ENCODE measurements at regions not wholly inside any gene's neighbourhood (a gene's known extent, or its start where the extent isn't known, plus 50 kb on each side); places are given as distances from the start of the nearest gene placed in this dataset.

DNA sequence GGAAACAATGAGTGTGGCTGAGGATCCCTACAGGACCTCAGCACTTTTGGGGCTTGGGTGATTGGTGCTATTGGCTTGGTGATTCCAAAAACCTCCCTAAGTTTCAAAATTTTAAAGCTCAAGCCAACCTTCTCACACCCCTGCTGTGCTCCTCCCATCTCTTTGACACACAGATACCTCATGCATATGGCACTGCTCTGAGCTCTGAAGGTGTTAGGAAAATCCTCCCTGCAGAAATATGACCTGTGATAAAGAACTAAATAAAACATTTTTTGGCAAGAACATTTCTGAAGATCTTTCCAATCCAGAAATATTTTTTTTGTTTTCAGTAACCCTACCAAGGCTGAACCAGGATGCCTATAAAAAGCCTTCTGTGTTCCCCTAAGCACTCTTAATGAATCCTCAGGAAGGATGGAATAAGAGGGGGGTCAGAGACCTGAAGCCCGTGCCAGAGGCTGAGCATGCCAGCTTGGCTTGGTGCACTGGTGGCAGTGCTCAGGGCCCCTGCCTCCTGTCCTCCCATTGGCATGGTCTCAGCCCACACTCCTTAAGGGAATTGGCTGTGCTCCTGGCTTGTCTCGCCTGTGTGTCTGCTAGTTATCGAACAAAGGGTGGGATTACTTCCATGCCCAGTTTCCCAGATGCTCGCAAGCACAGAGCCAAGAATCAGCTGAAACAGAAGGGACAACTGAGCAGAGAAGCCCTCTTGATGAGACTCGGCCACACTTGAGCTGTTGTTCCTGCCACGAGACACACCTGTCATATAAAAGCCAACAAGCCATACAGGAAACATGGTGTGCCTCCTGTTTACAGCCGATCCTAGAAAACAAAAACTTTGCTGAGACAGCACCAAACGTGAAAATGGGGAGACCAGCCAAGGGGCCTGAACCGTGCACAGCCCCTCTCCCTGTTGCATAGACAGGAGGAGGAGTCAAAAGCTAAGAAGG, 132.7 kb upstream of the EEA1 start:
- DNase-seq (peak; percentile 85), ATAC-seq (peak; percentile 93)
- intact Hi-C loops (cut with micrococcal nuclease): no loop called here

DNA sequence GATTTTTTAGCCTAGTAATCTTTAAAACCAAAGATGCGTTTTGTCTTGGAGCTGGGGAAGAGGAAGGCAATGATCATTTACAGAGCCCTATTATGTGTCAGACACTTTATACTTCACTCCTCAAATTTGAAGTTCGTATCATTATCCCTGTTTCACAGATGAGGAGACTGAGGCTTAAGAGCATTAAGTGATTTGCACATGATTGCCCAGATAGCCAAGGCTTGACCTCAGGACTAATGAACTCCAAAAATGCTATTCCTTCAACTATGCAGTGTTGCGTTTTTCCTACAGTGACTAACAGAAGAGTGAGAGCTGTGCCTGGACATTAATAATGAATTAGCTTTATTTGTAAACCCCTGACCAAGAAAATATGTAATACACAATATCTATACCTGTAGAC, 136.8 kb upstream of the EEA1 start:
- DNase-seq: no peak
- intact Hi-C loops (cut with micrococcal nuclease): no loop called here
- no peak for ATAC-seq

DNA sequence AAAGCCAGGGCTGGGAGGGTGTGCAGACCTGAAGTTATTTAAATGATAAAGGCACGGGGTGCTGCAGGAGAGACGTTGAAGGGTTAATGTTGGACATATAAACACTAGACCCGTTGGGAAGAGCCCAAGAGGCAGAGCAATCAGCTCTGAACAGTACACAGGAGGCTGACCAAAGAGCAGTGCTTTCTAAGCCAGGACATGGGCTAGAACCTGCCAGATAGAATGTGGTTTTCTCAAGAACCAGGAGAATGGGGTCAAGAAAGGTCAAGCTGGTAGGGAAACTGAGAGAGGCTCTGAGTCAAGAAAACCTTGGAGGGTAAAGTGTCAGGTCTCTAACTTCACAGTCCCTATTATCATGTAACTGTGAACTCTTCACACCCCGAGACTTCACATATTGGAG, 143.2 kb upstream of the EEA1 start:
- intact Hi-C loops (cut with micrococcal nuclease): no loop called here
- DNase-seq (no peak), ATAC-seq (no peak)

DNA sequence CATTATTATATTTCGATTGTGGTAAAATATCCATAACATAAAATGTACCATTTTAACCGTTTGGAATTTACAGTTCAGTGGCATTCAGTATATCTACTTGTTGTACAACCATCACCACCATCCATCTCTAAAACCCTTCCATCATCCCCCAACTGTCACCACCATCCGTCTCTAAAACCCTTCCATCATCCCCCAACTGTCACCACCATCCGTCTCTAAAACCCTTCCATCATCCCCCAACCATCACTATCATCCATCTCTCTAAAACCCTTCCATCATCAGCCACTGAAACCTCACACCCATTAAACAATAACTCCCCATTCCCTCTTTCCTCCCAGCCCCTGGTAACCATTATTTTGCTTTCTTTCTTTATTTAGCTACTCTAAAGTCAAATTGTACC, 144.2 kb upstream of the EEA1 start:
- DNase-seq: no peak
- no peak for ATAC-seq
- intact Hi-C loops (cut with micrococcal nuclease): no loop called here

DNA sequence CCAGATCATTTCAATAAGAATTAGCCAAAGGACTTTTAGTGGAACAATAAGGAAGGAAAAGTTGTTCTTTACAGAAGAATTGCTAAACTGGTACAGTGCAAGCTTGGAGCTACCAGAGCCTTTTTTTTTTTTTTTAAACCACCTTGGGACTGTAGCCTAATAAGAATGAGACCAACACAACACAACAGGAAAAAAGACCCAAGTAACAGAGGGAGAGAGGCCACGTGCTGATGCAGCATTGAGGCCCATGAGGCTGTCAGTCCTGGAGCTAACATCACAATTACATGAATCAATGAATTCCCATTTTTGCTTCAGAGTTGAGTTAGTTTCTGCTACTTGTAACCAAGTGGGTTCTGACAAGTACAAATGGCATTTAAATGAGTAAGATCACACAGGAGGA, 149.0 kb upstream of the EEA1 start:
- intact Hi-C loops (cut with micrococcal nuclease): no loop called here
- DNase-seq (no peak), ATAC-seq (no peak)

DNA sequence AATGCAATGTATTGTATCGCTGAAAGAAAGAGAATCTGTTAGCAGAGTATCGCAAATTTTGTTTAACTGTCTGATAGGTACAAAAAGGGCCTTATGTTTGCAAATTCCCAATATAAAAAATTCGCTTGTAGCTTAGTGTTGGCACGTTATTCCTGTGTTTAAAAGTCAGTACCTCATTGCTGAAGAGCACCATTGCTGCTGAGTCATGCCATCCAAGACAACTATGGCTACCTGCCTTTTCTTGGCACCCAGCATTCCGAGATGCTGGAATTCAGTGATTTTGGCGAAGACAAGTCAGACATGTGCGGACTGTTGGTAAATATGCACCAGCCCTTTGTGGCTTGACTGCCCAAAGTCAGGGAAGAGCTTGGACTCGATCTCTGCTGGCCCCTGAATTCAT, 149.5 kb upstream of the EEA1 start:
- ATAC-seq (no peak), DNase-seq (no peak)
- intact Hi-C loops (cut with micrococcal nuclease): no loop called here

DNA sequence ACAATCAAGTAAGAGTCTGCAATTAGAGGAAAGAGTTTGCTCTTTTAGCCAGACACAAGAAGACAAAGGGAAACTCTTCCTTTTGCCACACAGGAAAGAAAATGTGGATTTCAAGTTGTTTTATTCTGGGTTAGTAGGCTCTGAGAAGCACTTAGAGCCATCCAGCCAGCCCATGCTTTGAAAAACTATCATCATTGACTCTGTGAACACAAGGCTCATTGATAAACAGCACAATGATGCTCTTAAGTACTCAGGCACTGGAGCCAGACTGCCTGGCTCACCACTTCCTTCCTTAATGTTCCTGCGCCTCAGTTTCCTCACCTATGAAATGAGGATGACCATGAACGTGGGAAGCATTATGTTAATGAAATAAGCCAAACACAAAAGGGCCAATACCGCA, 150.2 kb upstream of the EEA1 start:
- no peak for DNase-seq
- intact Hi-C loops (cut with micrococcal nuclease): no loop called here
- ATAC-seq: no peak

DNA sequence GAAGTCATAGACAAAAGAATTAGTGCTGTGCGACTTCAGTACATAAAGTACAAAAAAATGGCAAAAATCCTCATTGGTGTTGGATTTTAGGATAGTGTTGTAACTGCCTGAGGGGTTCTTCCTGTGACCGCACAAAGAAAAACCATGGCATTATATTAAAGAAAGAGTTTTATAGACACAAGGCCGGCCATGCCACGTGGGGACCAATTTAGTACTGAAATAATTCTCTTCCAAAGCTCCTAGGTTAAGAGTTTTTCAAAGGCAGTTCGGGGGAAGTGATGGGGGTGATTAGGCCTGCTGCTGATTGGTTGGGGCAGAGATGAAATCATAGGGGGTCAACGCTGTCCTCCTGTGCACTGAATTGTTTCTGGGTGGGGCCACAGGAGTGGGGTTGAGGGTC, 150.9 kb upstream of the EEA1 start:
- DNase-seq (no peak), ATAC-seq (no peak)
- intact Hi-C loops (cut with micrococcal nuclease): no loop called here

DNA sequence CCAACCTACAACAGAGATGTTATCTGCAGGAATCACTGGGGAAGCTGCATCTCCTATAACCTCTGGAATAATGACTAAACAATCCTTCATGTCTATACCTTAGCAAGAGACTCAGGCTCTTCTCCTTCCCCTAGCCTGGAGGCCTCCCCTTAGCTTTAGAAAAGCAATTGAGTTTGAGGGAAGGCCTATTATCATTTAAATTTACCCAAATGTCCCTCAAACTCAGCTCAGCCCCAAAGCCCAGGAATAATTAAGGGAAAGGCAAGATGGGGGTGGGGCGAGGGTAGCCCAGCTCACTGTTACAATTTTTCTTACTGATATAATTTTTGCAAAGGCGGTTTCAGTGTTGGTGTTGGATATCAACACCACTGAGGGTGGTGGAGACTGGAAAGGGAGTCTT, 151.4 kb upstream of the EEA1 start:
- intact Hi-C loops (cut with micrococcal nuclease): no loop called here
- ATAC-seq (no peak), DNase-seq (no peak)

GRCh38 chr12:93080994-93081809, 152.1 kb upstream of the EEA1 start:
- intact Hi-C loops (cut with micrococcal nuclease): no loop called here
- ATAC-seq (no peak), DNase-seq (no peak)

- intact Hi-C loops (cut with micrococcal nuclease): no loop called here
- ATAC-seq: no peak
- no peak for DNase-seq
These were observed 152.7 kb upstream of the EEA1 start for GRCh38 chr12:93081810-93082165.

- ATAC-seq (no peak), DNase-seq (no peak)
- intact Hi-C loops (cut with micrococcal nuclease): no loop called here
These were observed 156.5 kb upstream of the EEA1 start for GRCh38 chr12:93085383-93086287.

- ATAC-seq: no peak
- intact Hi-C loops (cut with micrococcal nuclease): no loop called here
These were observed 157.2 kb upstream of the EEA1 start for GRCh38 chr12:93086288-93086727.

GRCh38 chr12:93087840-93088610, 158.9 kb upstream of the EEA1 start:
- no peak for DNase-seq
- no peak for ATAC-seq
- intact Hi-C loops (cut with micrococcal nuclease): no loop called here

More at GRCh38 chr12:93086288-93086727, 157.2 kb upstream of the EEA1 start:
- DNase-seq: no peak

GRCh38 chr12:93089805-93090569, 160.9 kb upstream of the EEA1 start:
- intact Hi-C loops (cut with micrococcal nuclease): no loop called here
- ATAC-seq: no peak
- DNase-seq: no peak

- DNase-seq: no peak
- ATAC-seq: no peak
- intact Hi-C loops (cut with micrococcal nuclease): no loop called here
These were observed 161.7 kb upstream of the EEA1 start for GRCh38 chr12:93090731-93091172.

DNA sequence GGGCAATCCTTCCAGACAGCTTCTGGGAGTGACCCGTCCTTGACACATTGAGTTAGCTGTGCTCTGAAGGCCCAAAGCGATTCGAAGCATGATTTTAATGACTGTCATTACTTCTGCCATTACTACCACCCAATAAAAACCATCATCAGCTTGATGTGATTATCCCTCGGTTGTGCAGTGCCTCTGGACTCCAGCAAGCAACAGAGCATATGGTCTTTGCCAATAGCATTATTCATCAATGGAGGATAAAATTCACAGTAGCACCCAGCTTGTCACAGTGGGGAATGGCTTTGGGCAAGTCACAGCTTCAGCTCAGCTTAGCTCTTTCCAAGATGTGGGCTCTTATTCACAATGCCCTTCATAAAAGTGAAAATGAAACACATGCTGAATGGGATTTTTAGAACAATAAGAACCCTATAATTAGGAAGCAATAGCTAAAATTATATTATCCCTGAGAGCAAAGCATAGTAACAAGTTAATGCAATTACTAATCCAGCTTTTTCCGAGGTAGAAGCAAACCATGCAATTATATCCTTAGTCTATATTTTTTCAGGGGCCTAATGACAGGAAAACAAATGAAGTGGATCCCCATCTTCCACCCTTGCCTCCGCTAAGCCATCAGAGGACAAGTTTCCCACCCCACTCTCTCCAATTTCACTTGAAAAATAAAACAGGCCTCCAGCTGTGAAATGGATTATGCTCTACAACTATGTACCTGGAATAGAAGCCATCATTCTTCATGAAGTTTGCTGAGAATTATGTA, 163.0 kb upstream of the EEA1 start:
- no peak for DNase-seq
- ATAC-seq: no peak
- intact Hi-C loops (cut with micrococcal nuclease): no loop called here
